ENCODE measurements at regions not wholly inside any gene's neighbourhood (a gene's known extent, or its start where the extent isn't known, plus 50 kb on each side); places are given as distances from the start of the nearest gene placed in this dataset.
"Not testable (repeated sequence)": the region's sequence is repeated elsewhere in the genome, so short reads cannot be mapped to it uniquely, and the experiment has no call there.

- DNase-seq (ENCODE audit: low read depth): peak; percentile 61
- H3K4me3 ChIP-seq (ENCODE audit: low read depth, low read length): no peak overlapping the region
- no peak for TF ChIP-seq CTCF (IDR thresholded peaks at IDR 0.05; ENCODE audit: insufficient read depth, low read length)
Measured at GRCh38 chr2:180823546-180824141, 156.8 kb upstream of the UBE2E3 start.

GRCh38 chr2:180819106-180819505 lies 161.3 kb upstream of the UBE2E3 start:
- no peak for TF ChIP-seq CTCF (IDR thresholded peaks at IDR 0.05; ENCODE audit: insufficient read depth, low read length)
- H3K4me3 ChIP-seq (ENCODE audit: low read depth, low read length): no peak overlapping the region
- peak; percentile 18 for DNase-seq (ENCODE audit: low read depth)

GRCh38 chr2:180818700-180819099 lies 161.7 kb upstream of the UBE2E3 start:
- H3K4me3 ChIP-seq (ENCODE audit: low read depth, low read length); DNase-seq (ENCODE audit: low read depth): not testable (repeated sequence)

- no peak for TF ChIP-seq CTCF (IDR thresholded peaks at IDR 0.05; ENCODE audit: insufficient read depth, low read length)
- no peak overlapping the region for H3K4me3 ChIP-seq (ENCODE audit: low read depth, low read length)
- no peak for DNase-seq (ENCODE audit: low read depth)
Measured at GRCh38 chr2:180799141-180799540, 181.3 kb upstream of the UBE2E3 start.

GRCh38 chr2:180790891-180791290 lies 189.5 kb upstream of the UBE2E3 start:
- TF ChIP-seq CTCF (IDR thresholded peaks at IDR 0.05; ENCODE audit: insufficient read depth, low read length): no peak
- peak; percentile 51 for DNase-seq (ENCODE audit: low read depth)
- no peak overlapping the region for H3K4me3 ChIP-seq (ENCODE audit: low read depth, low read length)

- no peak for DNase-seq (ENCODE audit: low read depth)
- no peak for TF ChIP-seq CTCF (IDR thresholded peaks at IDR 0.05; ENCODE audit: insufficient read depth, low read length)
- H3K4me3 ChIP-seq (ENCODE audit: low read depth, low read length): no peak overlapping the region
Measured at GRCh38 chr2:180787330-180787729, 193.1 kb upstream of the UBE2E3 start.

GRCh38 chr2:180781276-180781675 lies 199.1 kb upstream of the UBE2E3 start:
- DNase-seq (ENCODE audit: low read depth): peak; percentile 52
- no peak overlapping the region for H3K4me3 ChIP-seq (ENCODE audit: low read depth, low read length)
- TF ChIP-seq CTCF (IDR thresholded peaks at IDR 0.05; ENCODE audit: insufficient read depth, low read length): no peak

Data from fibroblast of the aortic adventitia (primary cell).